ENCODE measurements at regions not wholly inside any gene's neighbourhood (a gene's known extent, or its start where the extent isn't known, plus 50 kb on each side); places are given as distances from the start of the nearest gene placed in this dataset.

- no peak for TF ChIP-seq CTCF (IDR thresholded peaks at IDR 0.05; ENCODE audit: low read depth, low read length, missing input control)
- TF ChIP-seq EGR1 (IDR thresholded peaks at IDR 0.05; ENCODE audit: low read depth in 2 of 2): no peak
- no peak for TF ChIP-seq JUND (IDR thresholded peaks at IDR 0.05)
- TF ChIP-seq YY1 (IDR thresholded peaks at IDR 0.05): no peak
- no peak for TF ChIP-seq GABPA (IDR thresholded peaks at IDR 0.05 in 1 of 2, conservative IDR thresholded peaks at IDR 0.05 in 1 of 2)
- TF ChIP-seq MAX (IDR thresholded peaks at IDR 0.05): no peak
- TF ChIP-seq TAF1 (conservative IDR thresholded peaks at IDR 0.05): no peak
- TF ChIP-seq RAD21 (IDR thresholded peaks at IDR 0.05): no peak
- no peak for TF ChIP-seq ATF3 (IDR thresholded peaks at IDR 0.05)
- TF ChIP-seq RXRA (IDR thresholded peaks at IDR 0.05): no peak
- TF ChIP-seq SP1 (IDR thresholded peaks at IDR 0.05): no peak
Measured at GRCh38 chr2:225999692-226000091, 600.2 kb downstream of the NYAP2 start.

Measured in liver (tissue), 3 donors.